Caco-2 (cell line): ENCODE measurements at regions not wholly inside any gene's neighbourhood (a gene's known extent, or its start where the extent isn't known, plus 50 kb on each side); places are given as distances from the start of the nearest gene placed in this dataset.

Experiments used
- BruUV-seq: library from RNA; stranded (reverse); fragments of 400-500 nt; replicated peaks from 2 replicates; lab custom pipeline; 2021; lab: Mats Ljungman, UMichigan
- CTCF ChIA-PET: fragments of 300-600 bp; sonication (Branson Sonifier 250); formaldehyde crosslinking; loops from one replicate; lab custom pipeline; 2022; ENCODE audit warnings: antibody characterized with exemption; lab: Charles Lee
- POLR2A ChIA-PET: fragments of 300-600 bp; sonication (Branson Sonifier 250); formaldehyde crosslinking; loops from one replicate; lab custom pipeline; 2022; ENCODE audit warnings: antibody characterized with exemption; lab: Charles Lee
- DNase-seq, 2 experiments: peaks; one replicate each; pipeline versions ENCODE4 v3.0.0 to v3.0.0-alpha.2; 2020 to 2022
- H3K27me3 ChIP-seq: replicated peaks from 2 replicates; pipeline ENCODE4 v1.6.0; 2011; ENCODE audit warnings: low read length; ENCODE audit not compliant: control insufficient read depth, insufficient read depth
- H3K36me3 ChIP-seq: 2 replicates; pipeline ENCODE4 v1.5.1; 2011; ENCODE audit warnings: low read length; ENCODE audit not compliant: control insufficient read depth, insufficient read depth
- H3K4me1 ChIP-seq: fragments of 250-450 bp; sonication (Bioruptor Pico); 2 replicates; pipeline ENCODE4 v1.5.1; 2020; ENCODE audit warnings: mild to moderate bottlenecking
- H3K4me3 ChIP-seq: 2 replicates; pipeline ENCODE4 v1.5.1; 2011; ENCODE audit warnings: low read depth, mild to moderate bottlenecking, control low read depth, low read length
- H3K9me3 ChIP-seq: fragments of 250-450 bp; sonication (Bioruptor Pico); 2 replicates; pipeline ENCODE4 v1.5.1; 2020; ENCODE audit warnings: mild to moderate bottlenecking, moderate library complexity
- H3K27ac Mint-ChIP-seq: one replicate; pipeline ENCODE4 v1.8.0; 2022; ENCODE audit warnings: mixed read lengths; ENCODE audit not compliant: unreplicated experiment
- H3K27me3 Mint-ChIP-seq: one replicate; pipeline ENCODE4 v1.8.0; 2022; ENCODE audit warnings: mixed read lengths; ENCODE audit not compliant: insufficient read depth, unreplicated experiment
- H3K36me3 Mint-ChIP-seq: one replicate; pipeline ENCODE4 v1.8.0; 2022; ENCODE audit warnings: mild to moderate bottlenecking, mixed read lengths; ENCODE audit not compliant: insufficient read depth, unreplicated experiment
- H3K4me1 Mint-ChIP-seq: one replicate; pipeline ENCODE4 v1.8.0; 2022; ENCODE audit warnings: low read depth, mixed read lengths; ENCODE audit not compliant: unreplicated experiment
- H3K4me3 Mint-ChIP-seq: one replicate; pipeline ENCODE4 v1.8.0; 2022; ENCODE audit warnings: mild to moderate bottlenecking, moderate library complexity, mixed read lengths; ENCODE audit not compliant: unreplicated experiment
- H3K9me3 Mint-ChIP-seq: one replicate; pipeline ENCODE4 v1.8.0; 2022; ENCODE audit warnings: mixed read lengths; ENCODE audit not compliant: unreplicated experiment
- CTCF ChIP-seq, 2 experiments: fragments of 200-600 bp in 1 of 2; IDR thresholded peaks; 1 replicate in 1 of 2; 2 replicates in 1 of 2; pipeline versions ENCODE4 v1.5.1 to v1.8.0; 2011 to 2022; ENCODE audit warnings: antibody characterized with exemption in 1 of 2, control low read depth in 1 of 2, inconsistent platforms in 1 of 2, low read depth in 1 of 2, low read length in 1 of 2, mild to moderate bottlenecking in 1 of 2, moderate library complexity in 1 of 2; ENCODE audit not compliant: insufficient read depth in 1 of 2, severe bottlenecking in 1 of 2, unreplicated experiment in 1 of 2
- intact Hi-C: fragments of 100-400 bp; cut with micrococcal nuclease; formaldehyde crosslinking; loops from one replicate; pipeline ENCODE4 v1.10.0; 2022; ENCODE audit not compliant: unreplicated experiment

GRCh38 chr18:26729008-26729407 lies 136.5 kb downstream of the AQP4 start:
- Mint-ChIP-seq H3K27me3 (peaks cover 9% of the 10 kb centered on the region), H3K9me3 (no peaks in the 10 kb centered on the region), H3K27ac (no peak overlapping the region), H3K4me3 (no peak overlapping the region), H3K4me1 (no peaks in the 10 kb centered on the region), H3K36me3 (no peaks in the 10 kb centered on the region)
- Histone ChIP-seq H3K4me3 (no peak overlapping the region), H3K9me3 (no peaks in the 10 kb centered on the region), H3K36me3 (no peaks in the 10 kb centered on the region), H3K4me1 (no peaks in the 10 kb centered on the region), H3K27me3 (no peaks in the 10 kb centered on the region)
- POLR2A ChIA-PET = no interaction called here
- TF ChIP-seq CTCF (IDR thresholded peaks at IDR 0.05; ENCODE audit: insufficient read depth in 1 of 2, low read depth in 1 of 2, low read length in 1 of 2, severe bottlenecking in 1 of 2, unreplicated experiment in 1 of 2) = no peak
- DNase-seq = no peak
- CTCF ChIA-PET = no interaction called here
- no TSS peak for BruUV-seq
- intact Hi-C loops = no loop called here

- no TSS peak for BruUV-seq
- no peak overlapping the region for H3K4me3 Mint-ChIP-seq
- H3K9me3 ChIP-seq = no peaks in the 10 kb centered on the region
- H3K4me1 ChIP-seq = no peaks in the 10 kb centered on the region
- DNase-seq = no peak
- CTCF ChIA-PET = no interaction called here
- H3K27ac Mint-ChIP-seq = no peak overlapping the region
- TF ChIP-seq CTCF (IDR thresholded peaks at IDR 0.05; ENCODE audit: insufficient read depth in 1 of 2, low read depth in 1 of 2, low read length in 1 of 2, severe bottlenecking in 1 of 2, unreplicated experiment in 1 of 2) = no peak
- no peaks in the 10 kb centered on the region for H3K27me3 ChIP-seq
- peaks cover 16% of the 10 kb centered on the region for H3K27me3 Mint-ChIP-seq
- H3K9me3 Mint-ChIP-seq = no peaks in the 10 kb centered on the region
- H3K4me3 ChIP-seq = no peak overlapping the region
- H3K36me3 Mint-ChIP-seq = no peaks in the 10 kb centered on the region
- no peaks in the 10 kb centered on the region for H3K36me3 ChIP-seq
- POLR2A ChIA-PET = no interaction called here
- no peaks in the 10 kb centered on the region for H3K4me1 Mint-ChIP-seq
- intact Hi-C loops = no loop called here
Measured at GRCh38 chr18:26723981-26724380, 141.5 kb downstream of the AQP4 start.

GRCh38 chr18:26722565-26722931 lies 143.0 kb downstream of the AQP4 start:
- intact Hi-C loops = no loop called here
- Mint-ChIP-seq H3K4me1 (no peaks in the 10 kb centered on the region), H3K27me3 (peaks cover 13% of the 10 kb centered on the region), H3K36me3 (no peaks in the 10 kb centered on the region), H3K4me3 (no peak overlapping the region), H3K27ac (no peak overlapping the region), H3K9me3 (no peaks in the 10 kb centered on the region)
- no TSS peak for BruUV-seq
- H3K9me3 ChIP-seq = no peaks in the 10 kb centered on the region
- H3K4me1 ChIP-seq = no peaks in the 10 kb centered on the region
- no peaks in the 10 kb centered on the region for H3K36me3 ChIP-seq
- no peak overlapping the region for H3K4me3 ChIP-seq
- ChIA-PET CTCF (no interaction called here), POLR2A (no interaction called here)
- TF ChIP-seq CTCF (IDR thresholded peaks at IDR 0.05; ENCODE audit: insufficient read depth in 1 of 2, low read depth in 1 of 2, low read length in 1 of 2, severe bottlenecking in 1 of 2, unreplicated experiment in 1 of 2) = no peak
- no peak for DNase-seq
- H3K27me3 ChIP-seq = no peaks in the 10 kb centered on the region
